H9 (cell line): ENCODE measurements at regions not wholly inside any gene's neighbourhood (a gene's known extent, or its start where the extent isn't known, plus 50 kb on each side); places are given as distances from the start of the nearest gene placed in this dataset.

ENCODE experiments used
- DNase-seq: peaks from one replicate; pipeline ENCODE4 v3.0.0-alpha.2; 2017
- H2AFZ ChIP-seq: one replicate; pipeline ENCODE4 v1.6.1; 2013; ENCODE audit warnings: mild to moderate bottlenecking, low read length, control low read depth, moderate library complexity
- H2AK5ac ChIP-seq: 2 replicates; pipeline ENCODE4 v1.6.1; 2013; ENCODE audit warnings: low read length, control low read depth, mixed read lengths; ENCODE audit not compliant: insufficient read length
- H2BK120ac ChIP-seq: one replicate; pipeline ENCODE4 v1.6.1; 2013; ENCODE audit warnings: low read depth, mild to moderate bottlenecking, low read length, control low read depth, inconsistent platforms; ENCODE audit not compliant: poor library complexity, severe bottlenecking
- H2BK12ac ChIP-seq: 2 replicates; pipeline ENCODE4 v1.6.1; 2013; ENCODE audit warnings: low read length, control low read depth, mixed read lengths, low read depth; ENCODE audit not compliant: insufficient read length
- H2BK15ac ChIP-seq: 2 replicates; pipeline ENCODE4 v1.6.1; 2013; ENCODE audit warnings: low read depth, low read length, control low read depth
- H2BK20ac ChIP-seq: one replicate; pipeline ENCODE4 v1.6.1; 2013; ENCODE audit warnings: low read depth, mild to moderate bottlenecking, low read length, control low read depth, inconsistent platforms; ENCODE audit not compliant: poor library complexity, severe bottlenecking
- H2BK5ac ChIP-seq: 2 replicates; pipeline ENCODE4 v1.6.1; 2013; ENCODE audit warnings: low read length, control low read depth, mixed read lengths; ENCODE audit not compliant: insufficient read length
- H3K14ac ChIP-seq: 2 replicates; pipeline ENCODE4 v1.6.1; 2013; ENCODE audit warnings: low read length, control low read depth; ENCODE audit not compliant: insufficient read depth
- H3K18ac ChIP-seq: 2 replicates; pipeline ENCODE4 v1.6.1; 2013; ENCODE audit warnings: low read depth, mild to moderate bottlenecking, mixed read lengths, low read length, control low read depth; ENCODE audit not compliant: insufficient read length
- H3K23ac ChIP-seq: 2 replicates; pipeline ENCODE4 v1.6.1; 2013; ENCODE audit warnings: low read length, control low read depth, mixed read lengths, low read depth; ENCODE audit not compliant: insufficient read length
- H3K23me2 ChIP-seq: 2 replicates; pipeline ENCODE4 v1.6.1; 2013; ENCODE audit warnings: low read depth, mild to moderate bottlenecking, mixed read lengths, low read length, control low read depth; ENCODE audit not compliant: insufficient read length, poor library complexity, severe bottlenecking
- H3K27ac ChIP-seq: 2 replicates; pipeline ENCODE4 v1.5.1; 2013; ENCODE audit warnings: low read length, control low read depth, mixed read lengths, low read depth; ENCODE audit not compliant: insufficient read length
- H3K27me3 ChIP-seq: 2 replicates; pipeline ENCODE4 v1.6.1; 2013; ENCODE audit warnings: low read length, control low read depth, inconsistent platforms; ENCODE audit not compliant: insufficient read depth
- H3K4ac ChIP-seq: 2 replicates; pipeline ENCODE4 v1.6.1; 2013; ENCODE audit warnings: low read depth, mild to moderate bottlenecking, control low read depth, inconsistent platforms, low read length, moderate library complexity
- H3K4me1 ChIP-seq: 2 replicates; pipeline ENCODE4 v1.6.1; 2013; ENCODE audit warnings: low read length, control low read depth, inconsistent platforms; ENCODE audit not compliant: insufficient read depth
- H3K4me2 ChIP-seq: 2 replicates; pipeline ENCODE4 v1.6.1; 2013; ENCODE audit warnings: low read length, control low read depth, mixed read lengths; ENCODE audit not compliant: insufficient read length, insufficient read depth
- H3K56ac ChIP-seq: 2 replicates; pipeline ENCODE4 v1.6.1; 2013; ENCODE audit warnings: low read depth, mild to moderate bottlenecking, mixed read lengths, low read length, control low read depth; ENCODE audit not compliant: insufficient read length
- H3K79me1 ChIP-seq: 2 replicates; pipeline ENCODE4 v1.6.1; 2013; ENCODE audit warnings: low read depth, mild to moderate bottlenecking, moderate library complexity, low read length, control low read depth, inconsistent platforms; ENCODE audit not compliant: insufficient read depth, poor library complexity, severe bottlenecking
- H3K79me2 ChIP-seq: 2 replicates; pipeline ENCODE4 v1.6.1; 2013; ENCODE audit warnings: low read length, control low read depth, inconsistent platforms; ENCODE audit not compliant: insufficient read depth
- H3K9ac ChIP-seq: 2 replicates; pipeline ENCODE4 v1.6.1; 2013; ENCODE audit warnings: low read length, control low read depth, mixed read lengths; ENCODE audit not compliant: insufficient read length; ENCODE audit errors: extremely low read depth
- H3K9me3 ChIP-seq: one replicate; pipeline ENCODE4 v1.6.1; 2013; ENCODE audit warnings: low read depth, low read length, inconsistent platforms; ENCODE audit not compliant: control insufficient read depth
- H3T11ph ChIP-seq: one replicate; pipeline ENCODE4 v1.6.1; 2013; ENCODE audit warnings: mild to moderate bottlenecking, low read length, control low read depth, inconsistent platforms
- H4K20me1 ChIP-seq: one replicate; pipeline ENCODE4 v1.6.1; 2013; ENCODE audit not compliant: control insufficient read depth, insufficient read length, insufficient read depth
- H4K5ac ChIP-seq: 2 replicates; pipeline ENCODE4 v1.6.1; 2013; ENCODE audit warnings: low read depth, mild to moderate bottlenecking, mixed read lengths, low read length, control low read depth; ENCODE audit not compliant: insufficient read length
- H4K8ac ChIP-seq: replicated peaks from 2 replicates; pipeline ENCODE4 v1.6.1; 2013; ENCODE audit warnings: low read length, control low read depth, mixed read lengths, low read depth; ENCODE audit not compliant: insufficient read length
- H4K91ac ChIP-seq: 2 replicates; pipeline ENCODE4 v1.6.1; 2013; ENCODE audit warnings: low read depth, mild to moderate bottlenecking, moderate library complexity, mixed read lengths, low read length, control low read depth; ENCODE audit not compliant: insufficient read length
- H3K27ac Mint-ChIP-seq, 3 experiments: 2 replicates in 2 of 3; 3 replicates in 1 of 3; pipeline ENCODE4 v1.8.0; 2020 to 2021; ENCODE audit warnings: mixed read lengths in 3 of 3, mild to moderate bottlenecking in 1 of 3, moderate library complexity in 1 of 3
- H3K27me3 Mint-ChIP-seq: 2 replicates; pipeline ENCODE4 v1.8.0; 2021; ENCODE audit warnings: low read depth, mild to moderate bottlenecking, moderate library complexity, mixed read lengths
- H3K36me3 Mint-ChIP-seq, 3 experiments: 2 replicates in 2 of 3; 3 replicates in 1 of 3; pipeline ENCODE4 v1.8.0; 2020 to 2021; ENCODE audit warnings: low read depth in 3 of 3, mixed read lengths in 3 of 3; ENCODE audit not compliant: insufficient read depth in 1 of 3
- H3K4me1 Mint-ChIP-seq, 2 experiments: 2 replicates each; pipeline ENCODE4 v1.8.0; 2020; ENCODE audit warnings: mixed read lengths in 2 of 2
- H3K4me3 Mint-ChIP-seq, 2 experiments: 2 replicates in 1 of 2; 3 replicates in 1 of 2; pipeline ENCODE4 v1.8.0; 2020 to 2021; ENCODE audit warnings: mild to moderate bottlenecking in 2 of 2, mixed read lengths in 2 of 2, moderate library complexity in 1 of 2
- H3K9me3 Mint-ChIP-seq, 2 experiments: 2 replicates in 1 of 2; 3 replicates in 1 of 2; pipeline ENCODE4 v1.8.0; 2020; ENCODE audit warnings: mild to moderate bottlenecking in 2 of 2, mixed read lengths in 2 of 2, moderate library complexity in 1 of 2
- WGBS: extraction: QIAGEN DNeasy Blood & Tissue Kit; methylation state at CpG from one replicate; pipeline ENCODE4 v1.1.7; 2013; ENCODE audit warnings: missing lambda C conversion rate, low lambda C conversion rate, mixed read lengths; ENCODE audit not compliant: insufficient read length; ENCODE audit errors: extremely low coverage; 5-methylcytosine and 5-hydroxymethylcytosine counted together
- TF ChIP-seq, protein P1 (sequence below): fragments of 200-600 bp; sonication (generic); conservative IDR thresholded peaks from 3 replicates; pipeline ENCODE4 v1.8.0; 2021; ENCODE audit warnings: antibody characterized with exemption, mild to moderate bottlenecking

GRCh38 chr3:126274735-126275619, 82.2 kb downstream of the KLF15 start:
- H3K36me3 Mint-ChIP-seq: no peaks in the 10 kb centered on the region
- no CpG with 5 or more reads among the region's 10 CpGs for WGBS
- H3K23ac ChIP-seq: no peak overlapping the region

More at GRCh38 chr3:126274735-126275619, 82.2 kb downstream of the KLF15 start:
- Histone ChIP-seq H4K5ac (no peak overlapping the region), H4K8ac (no peak overlapping the region), H3K79me2 (no peaks in the 10 kb centered on the region), H3K56ac (no peak overlapping the region), H2AK5ac (no peak overlapping the region), H3K27me3 (peaks cover 2% of the 10 kb centered on the region; the same call in 1 of the 2 replicates), H3K79me1 (no peaks in the 10 kb centered on the region), H3K4me2 (no peak overlapping the region), H2BK5ac (no peak overlapping the region), H3K23me2 (no peaks in the 10 kb centered on the region), H2BK15ac (no peak overlapping the region), H3K9ac (no peak overlapping the region), H3T11ph (no peak overlapping the region), H4K20me1 (no peaks in the 10 kb centered on the region), H3K9me3 (no peaks in the 10 kb centered on the region), H2BK20ac (no peak overlapping the region), H4K91ac (no peak overlapping the region), H2AFZ (no peak overlapping the region), H3K4me1 (no peaks in the 10 kb centered on the region), H3K4ac (no peak overlapping the region), H3K27ac (no peak overlapping the region), H2BK120ac (no peak overlapping the region), H3K18ac (no peak overlapping the region), H3K14ac (no peak overlapping the region), H2BK12ac (no peak overlapping the region)
- Mint-ChIP-seq H3K4me3 (no peak overlapping the region), H3K27me3 (peaks cover 7% of the 10 kb centered on the region), H3K9me3 (no peaks in the 10 kb centered on the region), H3K4me1 (peaks cover 6 to 8% of the 10 kb centered on the region in 2 experiments), H3K27ac (no peak overlapping the region)
- DNase-seq: no peak
- TF ChIP-seq, protein P1, sequence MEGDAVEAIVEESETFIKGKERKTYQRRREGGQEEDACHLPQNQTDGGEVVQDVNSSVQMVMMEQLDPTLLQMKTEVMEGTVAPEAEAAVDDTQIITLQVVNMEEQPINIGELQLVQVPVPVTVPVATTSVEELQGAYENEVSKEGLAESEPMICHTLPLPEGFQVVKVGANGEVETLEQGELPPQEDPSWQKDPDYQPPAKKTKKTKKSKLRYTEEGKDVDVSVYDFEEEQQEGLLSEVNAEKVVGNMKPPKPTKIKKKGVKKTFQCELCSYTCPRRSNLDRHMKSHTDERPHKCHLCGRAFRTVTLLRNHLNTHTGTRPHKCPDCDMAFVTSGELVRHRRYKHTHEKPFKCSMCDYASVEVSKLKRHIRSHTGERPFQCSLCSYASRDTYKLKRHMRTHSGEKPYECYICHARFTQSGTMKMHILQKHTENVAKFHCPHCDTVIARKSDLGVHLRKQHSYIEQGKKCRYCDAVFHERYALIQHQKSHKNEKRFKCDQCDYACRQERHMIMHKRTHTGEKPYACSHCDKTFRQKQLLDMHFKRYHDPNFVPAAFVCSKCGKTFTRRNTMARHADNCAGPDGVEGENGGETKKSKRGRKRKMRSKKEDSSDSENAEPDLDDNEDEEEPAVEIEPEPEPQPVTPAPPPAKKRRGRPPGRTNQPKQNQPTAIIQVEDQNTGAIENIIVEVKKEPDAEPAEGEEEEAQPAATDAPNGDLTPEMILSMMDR: no peak
